ENCODE measurements at regions not wholly inside any gene's neighbourhood (a gene's known extent, or its start where the extent isn't known, plus 50 kb on each side); places are given as distances from the start of the nearest gene placed in this dataset.
"Not testable (repeated sequence)": the region's sequence is repeated elsewhere in the genome, so short reads cannot be mapped to it uniquely, and the experiment has no call there.

DNA sequence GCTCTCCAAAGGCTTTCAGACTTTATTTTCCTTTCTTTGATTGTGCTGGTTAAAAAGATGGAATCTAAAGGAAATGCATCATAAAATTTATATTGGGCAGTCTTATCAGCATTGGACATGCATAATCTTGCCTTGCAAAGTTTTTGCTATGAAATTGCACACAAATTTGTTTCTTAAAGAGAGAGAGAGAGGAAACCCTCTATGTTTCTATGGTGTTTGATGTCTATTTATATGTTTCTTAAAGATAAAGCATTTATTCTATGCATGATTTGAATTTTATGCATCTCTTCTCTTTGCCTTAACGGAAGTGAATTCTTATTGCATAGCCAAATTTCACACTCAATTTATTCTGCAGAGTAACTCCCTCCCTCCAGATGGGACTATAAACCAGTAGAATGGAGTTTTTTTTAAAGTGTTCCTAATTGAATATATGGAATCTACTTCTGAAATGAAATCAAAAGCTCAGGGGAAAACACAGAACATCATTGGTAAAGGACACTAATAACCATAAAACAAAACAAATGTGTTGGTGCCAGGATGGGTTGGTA, 83.5 kb upstream of the PPARGC1A start:
- DNase-seq (ENCODE audit: missing footprints) (no peak), ATAC-seq (no peak)
- intact Hi-C loops (cut with DNase I) = no loop called here

GRCh38 chr4:23972805-23973204, 83.0 kb upstream of the PPARGC1A start:
- intact Hi-C loops (cut with DNase I) = no loop called here
- no peak for ATAC-seq

GRCh38 chr4:23972187-23972586, 82.3 kb upstream of the PPARGC1A start:
- no peak for ATAC-seq
- intact Hi-C loops (cut with DNase I) = no loop called here
- DNase-seq (ENCODE audit: missing footprints) = no peak

More at GRCh38 chr4:23972805-23973204, 83.0 kb upstream of the PPARGC1A start:
- DNase-seq (ENCODE audit: missing footprints) = no peak

DNA sequence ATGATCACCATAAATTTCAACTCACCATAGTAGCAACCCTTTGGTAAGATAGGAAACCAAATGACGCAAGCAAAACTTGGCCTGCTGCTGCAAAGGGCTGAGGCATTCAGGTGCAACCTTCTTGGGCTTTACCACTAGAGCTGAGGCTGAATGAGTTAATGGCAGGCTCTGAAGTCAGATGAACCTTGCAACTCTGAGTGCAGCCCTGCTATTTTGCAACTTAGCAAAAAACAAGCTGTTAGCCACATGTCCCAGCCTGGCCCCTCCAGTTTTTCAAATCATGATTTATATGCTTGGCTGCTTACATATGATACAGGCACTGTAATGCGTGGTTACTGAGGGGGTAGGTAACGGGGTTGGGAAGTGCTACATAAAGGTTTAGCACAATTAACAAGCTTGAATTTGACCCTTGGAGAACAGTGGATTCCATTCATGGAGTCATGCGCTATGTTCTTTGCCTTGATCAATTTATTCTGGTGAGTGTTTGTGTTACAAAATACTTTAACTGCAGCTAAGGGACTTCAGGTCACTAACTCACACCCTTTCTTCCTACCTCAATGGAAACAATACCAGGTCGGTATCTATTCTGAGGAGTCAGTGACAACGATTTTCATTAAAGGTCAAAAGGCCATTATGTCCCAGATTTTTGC, 80.5 kb upstream of the PPARGC1A start:
- intact Hi-C loops (cut with DNase I) = no loop called here

DNA sequence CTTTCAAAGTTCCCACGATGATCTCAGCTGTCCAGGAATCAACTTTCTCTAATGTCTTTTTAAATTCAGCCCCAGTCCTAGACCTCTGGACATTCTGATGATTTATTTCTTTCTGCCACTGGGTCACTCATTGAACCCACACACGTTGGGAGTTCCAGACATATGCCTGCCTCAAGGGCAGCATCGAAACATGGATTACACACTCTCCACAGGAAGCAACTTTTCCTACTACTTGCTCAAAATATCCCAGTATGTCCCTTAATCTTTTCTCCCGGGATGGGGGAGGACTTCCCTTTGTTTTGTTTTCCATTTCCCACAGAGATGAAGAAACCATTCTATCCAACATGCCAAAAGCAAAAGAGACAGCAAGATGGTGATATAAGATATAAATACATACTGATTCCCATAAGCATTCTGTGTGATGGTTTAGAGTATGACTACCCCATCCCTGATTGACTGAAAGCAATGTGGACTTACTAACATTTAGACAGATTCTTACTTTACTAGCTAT, 79.8 kb upstream of the PPARGC1A start:
- intact Hi-C loops (cut with DNase I) = no loop called here
- ATAC-seq (no peak), DNase-seq (ENCODE audit: missing footprints) (no peak)

More for the DNA sequence above, 80.5 kb upstream of the PPARGC1A start:
- ATAC-seq (no peak), DNase-seq (ENCODE audit: missing footprints) (no peak)

DNA sequence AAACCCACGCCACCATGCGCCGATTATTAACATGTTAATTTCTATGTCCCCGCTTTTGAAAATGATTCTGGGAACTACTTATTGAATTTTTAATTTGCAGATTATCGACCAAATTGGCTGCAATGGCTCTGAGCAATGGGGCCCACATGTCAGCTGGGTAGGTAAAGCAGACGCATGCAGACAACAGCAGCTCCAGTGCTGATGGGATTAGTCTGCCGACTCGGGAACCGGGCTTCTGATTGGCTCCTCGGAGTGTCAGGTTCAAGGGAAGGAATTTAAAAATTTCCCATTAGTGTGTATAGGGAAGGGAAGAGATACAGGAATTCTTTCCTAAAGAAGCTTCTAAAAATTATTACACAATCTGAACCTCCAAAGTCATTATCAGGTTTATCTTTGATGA, 77.4 kb upstream of the PPARGC1A start:
- no peak for ATAC-seq
- DNase-seq (ENCODE audit: missing footprints) = no peak
- intact Hi-C loops (cut with DNase I) = no loop called here

- intact Hi-C loops (cut with DNase I) = no loop called here
- ATAC-seq (no peak), DNase-seq (ENCODE audit: missing footprints) (no peak)
These were observed 76.9 kb upstream of the PPARGC1A start for GRCh38 chr4:23966725-23967124.

DNA sequence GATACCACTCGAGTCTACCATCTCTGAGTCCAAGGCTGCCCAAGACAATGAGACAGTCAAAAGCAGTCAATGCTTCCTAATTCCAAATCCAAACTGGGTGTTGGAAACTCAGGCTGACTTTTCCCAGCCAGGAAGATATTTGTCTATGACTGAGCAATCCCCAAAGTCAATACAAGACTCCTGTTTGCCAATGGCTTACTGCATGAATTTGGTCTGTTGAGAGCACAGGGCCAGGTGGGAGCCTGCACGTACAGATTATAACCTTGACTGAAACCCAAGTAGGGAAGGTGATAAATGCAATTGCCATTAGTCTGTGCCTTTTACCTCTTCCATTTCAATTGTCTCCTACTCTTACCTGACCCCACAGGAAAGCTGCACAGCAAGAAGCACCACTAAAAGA, 72.6 kb upstream of the PPARGC1A start:
- no peak for DNase-seq (ENCODE audit: missing footprints)
- no peak for ATAC-seq
- intact Hi-C loops (cut with DNase I) = no loop called here

- intact Hi-C loops (cut with DNase I); DNase-seq (ENCODE audit: missing footprints); ATAC-seq: not testable (repeated sequence)
These were observed 71.5 kb upstream of the PPARGC1A start for GRCh38 chr4:23961395-23961794.

GRCh38 chr4:23959396-23960148, 69.7 kb upstream of the PPARGC1A start:
- ATAC-seq (no peak), DNase-seq (ENCODE audit: missing footprints) (no peak)
- intact Hi-C loops (cut with DNase I) = no loop called here

DNA sequence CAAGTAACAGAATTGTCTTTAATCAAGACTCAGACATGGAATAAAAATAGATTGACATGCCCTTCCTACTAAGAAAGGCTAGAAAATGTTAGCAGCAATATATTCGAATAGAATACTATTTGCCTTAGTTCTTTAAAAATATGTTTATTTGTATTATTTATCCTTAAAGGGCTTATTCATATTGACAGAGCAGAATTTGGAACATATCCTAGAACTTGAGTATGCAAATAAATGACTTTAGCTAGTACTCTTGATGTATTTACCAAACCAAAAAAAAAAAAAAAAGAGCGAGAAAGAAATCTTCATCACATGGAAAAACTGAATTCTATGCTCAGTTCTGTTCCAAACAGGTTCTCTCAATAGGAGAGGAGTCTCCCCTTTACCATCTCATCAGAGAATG, 68.9 kb upstream of the PPARGC1A start:
- ATAC-seq (no peak), DNase-seq (ENCODE audit: missing footprints) (no peak)
- intact Hi-C loops (cut with DNase I) = no loop called here

GRCh38 chr4:23957465-23957864, 67.6 kb upstream of the PPARGC1A start:
- intact Hi-C loops (cut with DNase I) = no loop called here
- no peak for ATAC-seq
- no peak for DNase-seq (ENCODE audit: missing footprints)

DNA sequence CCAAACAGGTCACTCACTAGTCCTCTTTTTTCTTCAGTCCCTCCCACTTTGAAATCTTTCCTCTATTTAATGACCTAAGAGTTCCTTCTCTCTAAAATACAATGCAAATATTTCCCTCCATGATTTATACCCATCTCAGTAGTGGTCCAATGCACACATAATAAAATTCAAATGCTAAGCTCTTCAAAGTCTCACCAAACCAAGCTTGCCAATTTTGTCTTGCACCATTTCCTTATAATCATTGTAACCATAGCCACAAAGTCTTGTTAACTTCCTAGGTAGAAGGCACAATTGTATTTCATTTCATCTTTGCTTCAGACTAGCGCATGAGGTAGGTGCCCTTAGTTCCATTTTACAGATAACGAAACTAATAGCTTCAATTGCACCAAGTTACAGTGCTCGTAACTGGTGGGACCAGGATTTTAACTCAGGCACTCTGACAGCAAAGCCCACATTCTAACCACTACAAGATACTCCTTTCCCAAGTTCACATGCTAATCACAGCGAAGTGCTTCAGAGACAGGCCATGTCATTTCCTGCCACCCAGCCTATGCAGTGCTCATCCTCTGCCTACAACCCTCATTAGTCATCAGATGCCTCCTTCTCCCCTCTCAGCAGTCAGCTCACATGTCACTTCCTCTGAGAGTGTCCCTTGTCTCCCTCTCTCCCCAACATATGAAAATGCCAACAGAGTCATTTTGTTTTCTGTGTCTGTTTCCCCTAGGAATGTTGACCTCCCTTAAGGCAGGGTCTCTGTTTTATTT, 66.9 kb upstream of the PPARGC1A start:
- DNase-seq (ENCODE audit: missing footprints) (no peak), ATAC-seq (no peak)
- intact Hi-C loops (cut with DNase I) = no loop called here

- ATAC-seq (no peak), DNase-seq (ENCODE audit: missing footprints) (no peak)
- intact Hi-C loops (cut with DNase I) = no loop called here
These were observed 62.4 kb upstream of the PPARGC1A start for GRCh38 chr4:23952258-23952657.

DNA sequence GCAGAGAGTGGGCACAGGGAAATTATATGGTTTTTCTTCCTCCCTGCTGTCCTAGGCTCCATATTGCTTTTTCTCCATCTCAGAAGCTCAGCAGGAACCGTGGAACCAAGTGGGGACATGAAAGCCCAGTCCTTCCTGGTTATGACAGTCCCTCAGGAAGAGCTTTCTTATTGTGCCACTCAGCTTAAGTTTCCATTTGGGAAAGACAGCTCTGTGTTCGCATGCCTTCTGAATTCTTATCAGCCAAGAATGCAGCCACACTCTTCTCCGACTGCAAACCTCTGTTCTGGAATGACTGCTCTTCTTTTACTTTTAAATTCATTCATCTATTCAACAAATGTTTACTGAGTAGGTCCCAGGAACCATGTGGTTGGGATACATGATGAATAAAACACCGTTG, 58.0 kb upstream of the PPARGC1A start:
- ATAC-seq = no peak
- DNase-seq (ENCODE audit: missing footprints) = no peak
- intact Hi-C loops (cut with DNase I) = no loop called here

DNA sequence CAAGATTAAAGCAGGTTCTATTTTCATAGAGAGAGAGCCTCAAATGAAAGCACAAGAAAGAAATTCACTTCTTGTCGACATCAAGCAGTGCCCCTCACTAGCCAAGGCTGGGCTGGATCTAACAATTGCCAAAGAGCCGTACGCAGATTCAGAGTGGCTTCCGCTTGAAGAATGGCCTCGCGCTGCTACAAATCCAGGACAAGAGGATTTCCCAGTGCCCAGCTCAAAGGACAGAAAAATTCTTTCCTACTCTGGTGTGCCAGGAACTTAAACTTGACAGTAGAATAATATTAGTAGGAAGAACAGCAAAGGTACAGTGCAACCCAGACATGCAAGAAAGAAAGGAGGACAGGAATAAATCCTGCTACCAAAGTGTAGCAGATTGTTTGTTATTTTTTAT, 56.5 kb upstream of the PPARGC1A start:
- intact Hi-C loops (cut with DNase I) = no loop called here
- DNase-seq (ENCODE audit: missing footprints) (no peak), ATAC-seq (no peak)

DNA sequence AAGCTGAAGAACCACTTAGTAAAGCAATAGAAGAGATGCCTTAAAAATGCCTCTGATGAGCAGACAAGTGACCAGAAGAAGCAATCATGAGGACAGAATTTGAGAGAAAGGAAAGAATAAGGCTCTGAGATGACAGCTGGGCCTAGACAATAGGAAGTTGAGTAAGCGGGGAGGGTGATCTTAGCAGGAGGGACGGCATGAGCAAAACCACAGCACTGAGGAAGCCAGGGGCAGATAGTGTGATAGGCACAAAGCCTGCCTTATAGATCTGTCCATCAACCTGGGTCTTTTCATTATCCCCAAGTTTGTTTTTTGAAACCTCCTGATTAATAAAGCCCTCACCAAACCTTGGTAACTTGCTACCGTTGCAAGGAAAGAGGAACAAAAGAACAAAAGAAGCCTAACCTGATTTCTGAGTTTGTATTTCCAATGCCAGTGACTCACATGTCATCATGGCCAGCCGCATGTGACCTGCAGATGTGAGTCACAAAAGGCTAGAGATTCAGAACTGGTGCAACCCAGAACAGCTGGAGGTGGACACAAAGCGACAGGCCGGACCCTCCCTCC, 55.7 kb upstream of the PPARGC1A start:
- intact Hi-C loops (cut with DNase I) = no loop called here
- ATAC-seq = peak; percentile 43
- peak; percentile 48 for DNase-seq (ENCODE audit: missing footprints)

DNA sequence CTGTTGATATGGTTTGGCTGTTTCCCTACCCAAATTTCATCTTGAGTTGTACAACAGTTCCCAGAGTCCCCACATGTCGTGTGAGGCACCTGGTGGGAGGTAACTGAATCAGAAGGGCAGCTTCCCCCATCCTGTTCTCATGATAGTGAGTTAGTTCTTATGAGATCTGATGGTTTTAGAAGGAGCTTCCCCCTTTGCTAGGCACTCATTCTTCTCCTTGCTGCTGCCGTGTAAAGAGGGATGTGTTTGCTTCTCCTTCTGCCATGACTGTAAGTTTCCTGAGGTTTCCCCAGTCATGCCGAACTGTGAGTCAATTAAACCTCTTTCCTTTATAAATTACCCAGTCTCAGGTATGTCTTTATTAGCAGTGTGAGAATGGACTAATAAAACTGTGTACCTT, 54.7 kb upstream of the PPARGC1A start:
- ATAC-seq; intact Hi-C loops (cut with DNase I); DNase-seq (ENCODE audit: missing footprints): not testable (repeated sequence)

DNA sequence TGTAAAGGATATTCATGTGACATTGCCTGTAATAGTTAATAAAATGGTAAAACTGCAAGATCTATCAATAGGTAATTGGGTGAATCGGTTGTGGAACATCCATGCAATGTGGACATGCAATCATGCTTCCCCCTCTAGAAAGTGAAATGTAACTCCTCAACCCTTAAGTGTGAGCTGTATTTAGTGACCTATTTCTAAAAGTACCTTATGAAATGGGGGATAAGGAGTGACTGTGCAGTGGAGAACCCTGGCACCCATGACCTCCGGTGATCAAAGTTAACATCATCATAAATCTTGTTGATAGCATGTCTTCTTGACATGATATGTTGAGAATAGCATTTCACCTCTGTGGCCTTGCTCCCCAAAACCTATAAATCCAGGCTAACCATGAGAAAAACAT, 53.6 kb upstream of the PPARGC1A start:
- no peak for ATAC-seq
- intact Hi-C loops (cut with DNase I) = no loop called here
- DNase-seq (ENCODE audit: missing footprints) = no peak

Measured in Right ventricle myocardium inferior (tissue), 1 donor.